GM13977 (cell line): ENCODE measurements at regions not wholly inside any gene's neighbourhood (a gene's known extent, or its start where the extent isn't known, plus 50 kb on each side); places are given as distances from the start of the nearest gene placed in this dataset.

Experiments used
- DNase-seq: peaks from one replicate; pipeline ENCODE4 v3.0.0; 2012; ENCODE audit warnings: low spot score
- in situ Hi-C: fragments of 300-500 bp; cut with MboI; formaldehyde crosslinking; loops from one replicate; pipeline ENCODE4 v1.12.0; 2022; ENCODE audit warnings: low sequenced_read_pairs, low pct_unique_long_range_greater_than_20kb, mixed read lengths, inconsistent platforms; ENCODE audit not compliant: unreplicated experiment
- TF ChIP-seq, protein P1 (sequence below): IDR thresholded peaks from 2 replicates; pipeline ENCODE4 v1.5.1; 2012; ENCODE audit warnings: mild to moderate bottlenecking, control low read depth; ENCODE audit not compliant: insufficient read depth; ENCODE audit errors: extremely low read depth, missing control alignments

- in situ Hi-C loops: no loop called here
- DNase-seq: no peak
- TF ChIP-seq, protein P1, sequence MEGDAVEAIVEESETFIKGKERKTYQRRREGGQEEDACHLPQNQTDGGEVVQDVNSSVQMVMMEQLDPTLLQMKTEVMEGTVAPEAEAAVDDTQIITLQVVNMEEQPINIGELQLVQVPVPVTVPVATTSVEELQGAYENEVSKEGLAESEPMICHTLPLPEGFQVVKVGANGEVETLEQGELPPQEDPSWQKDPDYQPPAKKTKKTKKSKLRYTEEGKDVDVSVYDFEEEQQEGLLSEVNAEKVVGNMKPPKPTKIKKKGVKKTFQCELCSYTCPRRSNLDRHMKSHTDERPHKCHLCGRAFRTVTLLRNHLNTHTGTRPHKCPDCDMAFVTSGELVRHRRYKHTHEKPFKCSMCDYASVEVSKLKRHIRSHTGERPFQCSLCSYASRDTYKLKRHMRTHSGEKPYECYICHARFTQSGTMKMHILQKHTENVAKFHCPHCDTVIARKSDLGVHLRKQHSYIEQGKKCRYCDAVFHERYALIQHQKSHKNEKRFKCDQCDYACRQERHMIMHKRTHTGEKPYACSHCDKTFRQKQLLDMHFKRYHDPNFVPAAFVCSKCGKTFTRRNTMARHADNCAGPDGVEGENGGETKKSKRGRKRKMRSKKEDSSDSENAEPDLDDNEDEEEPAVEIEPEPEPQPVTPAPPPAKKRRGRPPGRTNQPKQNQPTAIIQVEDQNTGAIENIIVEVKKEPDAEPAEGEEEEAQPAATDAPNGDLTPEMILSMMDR: no peak
Observed at GRCh38 chrX:122154019-122154418, 1030.1 kb upstream of the GRIA3 start.

- no peak for DNase-seq
- in situ Hi-C loops: no loop called here
- TF ChIP-seq, protein P1: no peak
Observed at GRCh38 chrX:122168241-122168640, 1015.8 kb upstream of the GRIA3 start.

DNA sequence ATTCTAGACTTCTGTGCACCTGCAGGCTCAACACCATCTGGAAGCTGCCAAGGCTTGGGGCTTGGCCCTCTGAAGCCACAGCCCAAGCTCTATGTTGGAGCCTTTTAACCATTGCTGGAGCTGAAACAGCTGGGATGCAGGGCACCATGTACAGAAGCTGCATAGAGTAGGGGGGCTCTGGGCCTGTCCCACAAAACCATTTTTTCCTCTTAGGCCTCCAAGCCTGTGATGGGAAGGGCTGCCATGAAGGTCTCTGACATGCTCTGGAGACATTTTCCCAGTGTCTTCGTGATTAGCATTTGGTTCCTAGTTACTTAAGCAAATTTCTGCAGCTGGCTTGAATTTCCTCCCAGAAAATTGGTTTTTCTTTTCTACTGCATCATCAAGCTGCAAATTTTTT, 999.3 kb upstream of the GRIA3 start:
- in situ Hi-C loops: no loop called here
- TF ChIP-seq, protein P1: no peak
- no peak for DNase-seq

- no peak for DNase-seq
- TF ChIP-seq, protein P1: no peak
- in situ Hi-C loops: no loop called here
Observed at GRCh38 chrX:122187069-122187713, 996.9 kb upstream of the GRIA3 start.

- DNase-seq: no peak
- in situ Hi-C loops: no loop called here
- TF ChIP-seq, protein P1: no peak
Observed at GRCh38 chrX:122188751-122189150, 995.3 kb upstream of the GRIA3 start.

DNA sequence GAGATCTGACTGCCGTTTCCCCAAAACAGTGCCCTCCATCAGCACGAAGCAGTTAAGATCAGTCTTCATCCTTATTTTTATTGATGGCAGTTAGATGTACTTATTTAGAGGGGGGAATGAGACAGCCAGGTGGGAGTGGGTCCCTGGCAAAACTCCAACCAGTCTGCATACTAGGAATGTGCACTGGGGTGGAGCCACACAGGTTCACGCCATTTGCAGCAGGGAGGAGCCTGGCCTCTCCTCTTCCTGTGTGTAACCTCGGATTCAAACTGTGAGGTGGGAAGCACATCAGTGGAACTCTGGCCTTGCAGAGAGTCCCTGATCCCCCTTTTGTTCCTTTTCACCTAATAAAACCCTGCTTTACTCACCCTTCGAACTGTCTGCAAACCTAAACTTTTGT, 987.7 kb upstream of the GRIA3 start:
- in situ Hi-C loops: no loop called here
- DNase-seq: no peak
- TF ChIP-seq, protein P1: no peak
